GM19240 (cell line): ENCODE measurements at regions not wholly inside any gene's neighbourhood (a gene's known extent, or its start where the extent isn't known, plus 50 kb on each side); places are given as distances from the start of the nearest gene placed in this dataset.
"Not testable (repeated sequence)": the region's sequence is repeated elsewhere in the genome, so short reads cannot be mapped to it uniquely, and the experiment has no call there.

Source experiments
- DNase-seq: peaks from one replicate; pipeline ENCODE4 v3.0.0; 2011; ENCODE audit warnings: low spot score; ENCODE audit not compliant: insufficient read length

DNA sequence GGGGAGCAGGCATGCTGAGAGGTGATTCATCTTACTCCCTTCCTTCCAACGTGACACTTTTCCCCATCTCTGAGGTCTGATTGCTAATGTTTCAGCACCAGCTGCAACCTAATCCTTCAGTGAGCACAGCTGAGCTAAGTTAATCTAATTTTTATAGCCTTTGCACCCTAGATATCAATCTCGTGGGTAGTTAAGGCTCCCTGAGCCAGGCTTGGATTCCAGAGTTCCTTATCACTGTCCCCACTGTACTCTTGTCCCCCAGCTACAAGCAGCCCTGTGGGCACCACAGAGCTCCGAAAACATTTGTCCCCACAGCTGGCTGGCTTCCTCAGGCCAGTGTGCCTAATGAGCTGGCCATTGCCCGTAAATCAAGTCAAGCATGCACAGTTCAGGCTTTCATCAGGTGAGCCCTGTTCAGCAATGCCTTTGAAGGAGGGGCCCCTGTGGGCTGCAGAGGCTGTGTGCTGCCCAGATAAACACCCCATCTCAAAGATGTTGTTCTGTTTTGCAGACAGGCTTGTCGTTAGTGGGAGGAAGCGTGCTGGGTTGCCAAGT is 376.9 kb upstream of the RASGRP1 start:
- DNase-seq = no peak

DNA sequence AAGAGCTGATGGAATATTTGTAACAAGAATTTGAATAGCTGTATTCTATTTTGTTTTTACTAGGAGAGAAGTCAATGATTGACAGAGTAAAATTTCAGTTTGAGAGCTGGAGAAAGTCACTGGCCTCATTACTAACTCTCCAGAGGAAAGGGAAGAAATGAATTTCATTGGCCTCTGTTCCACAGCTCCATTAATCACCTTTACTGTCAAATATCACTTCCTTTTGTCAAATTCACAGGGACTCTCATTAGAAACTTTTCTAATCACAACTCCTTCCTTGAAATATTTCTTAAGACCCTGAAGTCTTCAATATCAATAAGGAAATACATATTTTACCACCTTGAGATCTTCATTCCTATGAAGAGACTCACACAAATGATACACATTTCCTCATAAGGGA is 379.9 kb upstream of the RASGRP1 start:
- DNase-seq = no peak

DNA sequence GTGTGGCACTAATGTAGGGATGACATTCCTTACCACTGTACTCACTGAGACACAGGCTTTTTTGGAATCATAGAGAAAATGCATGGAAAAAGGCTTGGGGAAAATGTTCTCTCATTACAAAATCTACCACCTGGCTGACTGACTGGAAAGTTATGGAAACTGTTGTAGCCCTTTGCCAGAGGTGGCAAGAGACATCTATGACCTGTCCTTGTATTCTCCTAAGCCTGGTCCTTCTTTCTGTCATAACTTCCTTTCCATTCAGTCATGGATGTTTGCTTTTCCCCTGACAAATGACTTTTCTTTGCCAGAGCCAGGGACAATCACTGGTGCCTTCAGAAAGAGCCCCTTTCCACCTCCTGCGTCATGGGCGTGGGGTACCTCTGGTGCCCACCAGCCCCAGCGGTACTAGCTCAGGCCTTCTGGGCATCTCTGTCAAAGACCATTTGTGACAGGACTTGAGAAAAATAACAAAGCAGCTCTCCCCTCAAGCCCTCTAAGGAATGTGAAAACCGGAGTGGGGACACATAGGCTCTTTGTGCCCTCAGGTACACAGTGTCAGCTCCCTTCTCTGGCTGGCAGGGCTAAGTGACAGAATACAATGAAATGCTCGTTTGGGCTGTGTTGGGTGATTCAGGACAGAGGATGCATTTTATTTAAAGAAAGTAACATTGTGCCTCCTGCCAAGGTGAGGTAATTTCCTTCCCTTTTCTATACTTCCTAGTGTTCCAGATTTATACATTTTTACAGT is 381.1 kb upstream of the RASGRP1 start:
- no peak for DNase-seq

DNA sequence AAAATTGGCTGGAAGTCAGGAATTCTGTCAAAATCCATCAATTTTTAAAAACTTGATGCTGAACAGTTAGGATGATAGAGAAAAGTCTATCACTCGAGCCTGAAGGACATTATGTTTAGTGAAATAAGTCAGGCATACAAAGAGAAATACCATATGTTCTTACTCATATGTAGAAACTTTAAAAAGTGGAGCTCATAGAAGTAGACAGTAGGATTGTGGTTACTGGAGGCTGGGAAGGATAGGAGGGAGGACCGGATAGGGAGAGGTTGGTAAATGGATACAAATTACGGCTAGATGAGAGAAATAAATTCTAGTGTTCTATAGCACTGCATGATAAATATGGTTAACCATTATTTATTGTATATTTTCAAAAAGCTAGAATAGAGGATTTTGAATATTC is 389.5 kb upstream of the RASGRP1 start:
- DNase-seq = no peak

DNA sequence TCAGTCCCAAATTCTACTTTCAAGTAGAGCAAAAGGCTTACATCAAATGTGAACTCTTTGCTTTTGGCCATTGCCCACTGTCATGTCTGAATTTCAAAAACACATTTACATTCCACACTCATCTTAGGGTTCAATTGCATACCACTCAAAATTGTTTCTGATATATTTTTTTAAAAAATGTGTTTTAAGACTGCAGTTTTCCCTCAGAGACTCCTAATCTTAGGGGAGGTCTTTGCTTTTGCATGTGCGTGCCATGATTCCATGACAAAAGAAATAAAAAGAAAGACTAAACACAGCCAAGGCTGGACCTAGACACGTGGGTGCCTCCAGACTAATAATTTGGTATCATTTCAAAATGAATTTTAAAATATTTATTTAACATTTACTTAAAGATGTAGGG is 396.8 kb upstream of the RASGRP1 start:
- no peak for DNase-seq

DNA sequence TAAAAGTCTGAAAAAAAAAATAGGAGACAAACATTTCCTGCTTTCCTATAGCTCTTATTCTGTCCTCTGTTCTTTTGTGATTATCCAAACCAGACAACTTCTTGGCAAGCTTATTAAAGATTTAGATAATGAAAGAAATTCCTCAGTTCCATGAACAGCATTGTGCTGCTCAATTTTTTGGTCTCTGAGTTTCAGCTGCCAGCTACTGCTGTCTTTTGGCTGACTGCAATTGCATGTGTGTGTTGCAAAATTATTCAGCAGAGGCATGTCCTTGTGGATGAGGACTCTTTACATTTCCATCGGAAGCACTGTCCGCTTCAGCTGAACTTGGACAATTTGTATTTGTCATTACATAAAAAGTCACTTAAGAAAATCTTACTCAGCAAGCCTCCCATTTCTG is 397.3 kb upstream of the RASGRP1 start:
- no peak for DNase-seq

DNA sequence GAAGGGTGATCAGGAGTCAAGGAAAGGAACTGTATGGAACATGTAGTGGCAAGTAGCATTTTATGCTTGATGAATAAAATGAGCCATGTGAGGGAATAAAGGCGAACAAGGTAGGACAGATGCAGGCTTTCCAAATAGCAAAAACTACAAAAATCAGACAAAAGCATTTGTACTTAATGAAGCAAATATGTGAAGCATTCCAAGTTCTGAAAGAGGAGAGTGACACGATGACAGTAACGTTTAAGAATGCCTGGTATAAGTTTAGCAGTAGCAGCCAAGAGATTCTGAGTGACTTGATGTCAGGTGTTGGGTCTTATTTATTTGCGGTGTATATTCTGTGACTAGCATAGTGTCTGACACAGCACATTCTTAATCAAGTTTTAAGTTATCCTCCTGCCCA is 408.2 kb upstream of the RASGRP1 start:
- no peak for DNase-seq

DNA sequence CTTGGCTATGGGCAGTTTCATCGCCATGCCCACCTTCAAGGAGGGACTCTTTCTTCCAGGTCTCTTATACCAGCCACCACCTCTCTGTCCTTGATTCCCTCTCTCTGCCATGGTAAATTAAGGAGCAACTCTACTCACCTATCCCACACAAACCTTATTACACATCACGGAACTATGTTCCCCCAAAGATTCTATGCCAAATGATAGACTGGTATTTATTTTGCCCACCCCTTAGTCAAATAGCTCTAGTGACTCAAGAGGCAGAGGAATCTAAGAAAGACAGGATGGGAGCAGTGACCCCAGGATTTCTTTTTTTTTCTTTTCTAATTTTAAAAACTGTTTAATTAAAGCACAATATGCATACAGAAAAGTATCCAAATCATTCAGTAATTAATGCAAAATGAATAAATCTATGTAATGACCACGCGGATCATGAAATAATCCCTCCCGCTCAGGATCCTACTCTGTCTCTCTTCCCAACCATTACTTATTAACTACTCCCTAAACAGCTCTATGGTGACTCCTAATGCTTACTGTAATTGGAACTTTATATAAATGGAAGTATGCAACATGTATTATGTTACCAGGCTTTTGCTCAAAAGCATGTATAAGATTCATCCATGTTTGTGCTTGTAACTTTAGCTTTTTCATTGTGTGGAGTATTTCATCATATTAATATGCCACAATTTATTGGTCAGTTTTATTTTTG is 410.8 kb upstream of the RASGRP1 start:
- no peak for DNase-seq

DNA sequence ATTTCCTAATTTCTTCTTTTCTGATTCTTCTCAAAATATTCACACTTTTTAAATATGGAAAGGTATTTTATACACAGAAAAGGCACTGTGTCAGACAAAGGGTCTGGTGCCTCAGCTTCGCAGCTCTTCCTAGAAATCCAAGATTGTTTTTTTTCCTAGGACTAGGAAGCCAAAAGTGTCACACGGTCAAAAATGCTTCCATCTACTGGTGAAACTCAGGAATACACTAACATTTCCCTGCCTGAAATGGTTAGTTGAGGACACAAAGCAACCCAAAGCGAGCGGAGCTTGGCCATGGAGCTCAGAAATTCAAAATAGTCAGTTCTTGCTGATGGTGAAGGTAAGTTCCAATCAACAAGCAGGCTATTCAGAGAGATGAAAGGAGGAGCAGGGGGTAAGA is 426.5 kb upstream of the RASGRP1 start:
- DNase-seq = no peak

DNA sequence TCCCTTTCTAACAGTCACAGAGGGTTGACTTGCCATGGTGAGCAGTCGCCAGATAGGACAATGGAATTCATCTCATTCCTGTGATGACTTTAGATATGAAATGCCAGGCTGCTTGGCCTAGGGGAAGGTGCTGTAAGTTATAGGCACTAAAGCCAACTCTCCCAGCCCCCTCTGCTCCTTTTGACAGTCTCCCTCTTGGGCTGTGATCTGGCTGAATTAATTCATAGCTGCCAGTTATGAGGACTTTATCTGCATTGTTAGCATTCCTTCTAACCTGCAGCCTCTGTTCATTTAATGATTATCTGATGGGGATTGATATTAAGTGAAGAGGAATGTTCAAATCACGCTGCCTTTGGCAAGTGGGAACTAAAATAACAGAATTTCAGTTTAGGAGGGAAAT is 427.1 kb upstream of the RASGRP1 start:
- DNase-seq = no peak

DNA sequence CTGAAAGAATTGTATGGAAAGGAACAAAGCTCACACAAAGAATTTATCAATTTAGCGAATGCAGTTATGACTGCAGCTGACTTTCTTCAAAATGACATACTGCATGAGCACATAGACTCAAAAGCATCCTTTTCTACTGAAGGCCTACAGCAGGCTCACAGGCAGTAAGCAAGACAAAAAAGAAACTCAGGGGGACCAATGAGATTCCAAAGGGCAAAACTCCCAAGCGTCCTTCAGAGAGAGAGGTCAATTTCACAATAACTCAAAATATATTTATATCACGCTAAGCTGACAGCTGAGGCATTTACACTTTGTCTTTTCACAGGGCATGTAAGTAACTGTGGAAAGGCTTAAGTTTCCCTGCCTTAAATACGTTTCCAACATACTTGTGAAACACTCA is 427.9 kb upstream of the RASGRP1 start:
- no peak for DNase-seq

DNA sequence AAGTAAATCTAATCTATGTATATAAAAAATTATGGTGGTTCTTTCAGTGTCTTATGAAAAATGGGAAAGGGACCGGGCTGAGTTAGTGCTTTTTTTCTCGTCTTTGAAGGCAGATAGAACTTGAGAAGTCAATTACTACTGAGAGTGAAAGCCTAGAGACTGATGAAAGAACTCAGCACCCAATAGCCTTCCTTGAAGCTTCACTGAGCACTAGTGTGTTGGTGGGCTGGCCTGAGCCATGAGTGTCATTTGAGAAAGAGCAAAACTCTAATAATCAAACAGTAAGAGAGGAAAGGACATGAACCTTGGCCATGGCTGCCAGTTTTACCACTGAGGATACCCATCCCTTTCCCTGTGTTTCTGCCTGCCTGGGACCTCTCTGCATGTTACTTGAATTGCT is 428.3 kb upstream of the RASGRP1 start:
- DNase-seq = no peak

DNA sequence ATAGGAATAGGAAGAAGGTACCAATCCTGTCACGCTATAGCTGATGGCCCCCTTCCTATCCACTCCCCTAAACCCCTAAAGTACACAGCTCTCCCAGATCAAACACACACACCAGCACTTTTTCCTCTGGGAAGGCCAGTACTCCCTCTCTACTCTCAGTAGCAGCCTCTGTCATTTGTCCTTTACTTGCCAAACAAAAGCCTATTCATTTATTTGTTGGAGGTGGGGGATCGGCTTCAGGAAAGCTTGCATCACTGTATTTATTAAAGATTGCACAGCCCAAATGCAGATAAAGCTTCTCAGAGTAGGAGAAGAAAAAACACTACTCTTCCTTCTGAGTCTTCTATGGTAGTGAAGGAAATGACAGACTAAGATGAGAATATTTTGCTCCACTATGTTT is 429.7 kb upstream of the RASGRP1 start:
- DNase-seq = no peak

DNA sequence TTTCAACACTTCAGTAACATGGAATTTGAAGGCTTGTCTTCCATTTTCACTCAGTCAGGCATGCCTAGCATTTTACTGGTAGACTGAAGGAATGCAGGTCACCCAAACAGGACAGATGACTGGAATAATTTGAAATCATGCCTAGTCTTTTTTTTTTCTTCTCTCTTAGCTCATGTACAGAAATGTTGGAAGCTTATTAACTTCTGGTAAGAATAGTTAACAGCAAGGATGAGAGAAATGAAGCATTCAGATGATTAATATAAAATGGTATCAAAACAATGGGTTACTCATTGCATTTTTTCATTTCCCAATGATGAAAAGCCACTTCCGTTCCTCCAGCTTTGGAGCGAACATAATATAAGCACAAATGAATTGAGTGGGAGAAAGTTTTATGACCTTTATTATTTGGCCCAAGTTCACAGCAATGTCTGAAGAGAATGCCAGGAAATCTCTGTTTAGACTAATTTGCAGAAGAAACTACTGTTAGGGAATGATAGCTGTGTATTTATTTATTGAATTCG is 431.6 kb upstream of the RASGRP1 start:
- DNase-seq = no peak

DNA sequence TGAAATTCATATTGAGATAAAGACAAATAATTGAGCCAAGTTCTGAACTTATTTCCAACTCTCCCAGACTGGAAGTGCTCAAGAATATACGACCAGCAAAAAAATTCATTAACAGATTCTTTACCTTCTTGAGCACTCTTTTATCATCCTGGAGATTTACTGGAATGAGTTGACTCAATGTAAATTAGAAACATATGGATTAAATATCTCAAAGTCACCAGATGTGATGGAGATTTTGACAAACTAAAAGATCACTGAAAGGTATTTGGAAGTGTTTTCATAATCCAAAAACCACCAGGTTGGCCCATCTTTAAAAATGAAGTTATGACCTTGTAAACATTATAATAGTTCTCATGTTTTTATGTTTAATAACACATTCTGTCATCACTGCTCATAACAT is 433.2 kb upstream of the RASGRP1 start:
- no peak for DNase-seq

DNA sequence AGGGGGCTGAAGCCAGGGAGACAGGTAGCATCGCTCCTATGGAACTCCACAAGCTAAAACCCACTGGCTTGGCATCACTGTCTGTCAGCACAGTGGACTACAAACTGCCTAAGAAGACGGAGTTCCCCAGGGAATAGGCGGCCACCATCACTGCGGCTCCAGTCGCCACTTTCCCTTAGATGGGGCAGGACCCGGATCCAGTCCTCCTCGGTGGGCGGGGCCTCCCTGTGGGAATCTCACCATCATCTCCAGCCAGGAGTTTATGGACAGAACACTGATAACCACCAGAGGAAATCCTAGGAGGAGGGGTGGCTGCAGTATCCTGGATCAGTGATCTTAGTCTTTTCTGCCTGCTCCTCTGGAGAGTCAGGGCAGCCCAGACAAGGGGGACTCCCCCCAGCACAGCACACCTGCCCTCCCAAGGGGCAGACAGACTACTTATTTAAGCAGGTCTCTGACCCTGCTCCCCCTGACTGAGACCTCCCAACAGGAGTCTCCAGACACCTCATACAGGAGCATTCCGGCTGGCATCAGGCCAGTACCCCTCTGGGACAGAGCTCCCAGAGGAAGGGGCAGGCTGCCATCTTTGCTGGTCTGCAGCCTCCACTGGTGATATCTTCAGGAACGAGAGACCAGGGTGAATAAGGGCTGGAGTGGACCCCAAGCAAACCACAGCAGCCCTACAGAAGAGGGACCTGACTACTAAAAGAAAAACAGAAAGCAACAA is 435.6 kb upstream of the RASGRP1 start:
- DNase-seq = no peak

DNA sequence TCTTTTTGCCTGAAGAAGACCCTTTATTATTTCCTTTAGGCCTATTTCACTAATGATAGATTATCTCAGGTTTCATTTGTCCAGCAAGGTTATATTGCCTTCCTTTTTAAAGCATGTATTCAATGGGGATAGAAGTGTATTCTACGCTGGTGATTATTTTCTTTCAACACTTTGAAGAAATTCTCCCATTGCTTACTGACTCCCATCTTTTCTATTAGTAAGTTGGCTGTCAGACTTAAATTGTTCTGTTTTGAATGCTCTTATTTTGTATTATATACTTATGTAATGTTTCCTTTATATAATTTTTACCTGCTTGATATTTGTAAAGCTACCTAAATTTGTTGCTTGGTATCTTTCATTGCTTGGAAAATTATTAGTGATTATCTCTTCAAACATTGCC is 445.1 kb upstream of the RASGRP1 start:
- no peak for DNase-seq

DNA sequence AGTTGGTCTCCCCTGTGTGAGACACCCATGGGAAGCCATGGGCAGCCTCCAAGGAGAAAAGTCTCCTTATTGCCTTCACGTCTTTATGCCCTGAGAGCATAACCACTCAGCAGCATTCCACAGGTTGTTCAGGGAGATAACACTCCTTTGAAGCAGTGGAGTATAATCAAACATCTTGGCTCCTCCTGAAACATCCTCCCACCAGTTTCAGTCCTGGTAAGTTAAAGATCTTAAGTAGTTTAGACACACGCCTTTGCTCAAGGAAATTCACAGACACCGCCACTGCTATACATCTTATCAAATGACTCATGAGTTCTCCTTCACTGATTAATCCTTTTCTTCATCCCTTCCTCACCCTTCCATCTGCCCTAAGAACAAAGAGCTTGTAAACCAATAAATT is 446.5 kb upstream of the RASGRP1 start:
- not testable (repeated sequence) for DNase-seq

DNA sequence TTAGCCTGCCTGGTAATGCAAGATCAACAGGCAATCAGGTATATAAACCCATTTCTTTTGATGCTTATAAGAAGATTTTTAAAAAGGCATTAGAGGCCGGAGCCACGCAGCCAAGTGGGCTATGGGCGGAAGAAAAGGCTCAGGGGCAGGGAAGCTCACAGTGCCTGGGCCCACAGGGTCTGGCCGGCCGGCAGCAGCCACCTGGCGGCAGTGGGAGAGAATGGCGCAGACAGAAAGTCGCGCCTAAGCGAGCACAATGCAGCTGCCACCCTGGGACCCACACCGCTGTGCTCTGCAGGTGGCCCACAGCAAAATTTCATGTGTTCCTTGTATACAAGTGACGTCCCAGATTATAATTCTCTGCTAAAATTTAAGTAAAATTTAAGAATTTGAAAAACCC is 448.6 kb upstream of the RASGRP1 start:
- DNase-seq = no peak

DNA sequence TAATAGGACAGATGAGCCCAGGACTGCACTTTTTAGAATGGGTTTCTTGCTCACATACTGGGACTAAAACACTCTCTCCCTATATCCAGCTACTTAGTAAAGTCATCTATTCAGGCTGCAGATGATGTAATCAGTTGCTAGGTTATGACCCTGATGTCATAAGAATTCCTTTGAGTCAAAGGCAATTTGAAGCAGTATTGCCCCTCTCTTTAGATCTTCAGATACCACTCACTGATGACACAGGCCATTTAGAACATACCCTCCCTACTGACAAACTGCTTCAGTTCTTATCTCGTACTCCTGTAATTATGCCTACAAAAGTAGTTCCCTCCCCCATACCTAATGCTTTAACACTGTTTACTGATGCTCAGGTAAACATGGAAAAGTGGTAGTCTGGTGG is 450.1 kb upstream of the RASGRP1 start:
- no peak for DNase-seq

DNA sequence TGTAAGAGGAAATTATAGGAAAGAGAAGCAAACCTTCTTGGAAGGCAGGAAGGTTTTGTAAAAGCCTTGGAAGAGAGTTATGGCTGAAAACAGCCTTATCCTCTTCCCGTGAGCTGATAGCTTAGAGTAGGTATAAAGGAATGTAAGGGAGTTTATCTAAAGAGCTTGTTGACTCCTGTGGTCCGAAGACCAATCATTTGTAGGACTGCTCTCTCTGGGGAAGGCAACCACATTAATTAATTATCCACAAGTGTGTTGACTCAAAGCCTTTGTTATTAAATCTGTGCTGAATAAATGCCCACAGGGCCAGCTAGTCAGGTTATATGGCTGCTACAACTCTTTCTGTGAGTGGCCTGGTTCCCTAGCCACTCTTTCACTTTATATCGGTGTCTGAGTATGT is 452.1 kb upstream of the RASGRP1 start:
- no peak for DNase-seq

DNA sequence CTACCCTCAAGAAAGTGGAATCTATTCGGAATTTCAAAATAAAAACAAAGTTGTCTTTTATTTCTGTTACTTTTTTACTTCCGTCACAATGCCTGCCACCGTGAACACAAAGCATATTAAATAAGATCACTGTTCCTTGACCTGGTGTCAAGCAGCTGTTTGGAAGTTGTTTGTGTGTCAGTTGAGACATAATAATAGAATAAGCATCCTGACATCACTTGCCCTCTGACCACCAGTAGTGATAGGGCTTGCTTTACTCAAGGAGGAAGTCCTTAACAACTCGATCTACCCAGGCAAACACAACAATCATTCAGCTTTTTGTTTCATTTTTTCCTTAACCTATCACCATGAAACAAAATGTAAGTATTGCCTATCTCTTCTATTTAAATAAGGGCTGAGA is 454.4 kb upstream of the RASGRP1 start:
- no peak for DNase-seq
